Caco-2 (cell line): ENCODE measurements at regions not wholly inside any gene's neighbourhood (a gene's known extent, or its start where the extent isn't known, plus 50 kb on each side); places are given as distances from the start of the nearest gene placed in this dataset.

Source experiments
- BruUV-seq: library from RNA; stranded (reverse); fragments of 400-500 nt; replicated peaks from 2 replicates; lab custom pipeline; 2021; lab: Mats Ljungman, UMichigan
- CTCF ChIA-PET: fragments of 300-600 bp; sonication (Branson Sonifier 250); formaldehyde crosslinking; loops from one replicate; lab custom pipeline; 2022; ENCODE audit warnings: antibody characterized with exemption; lab: Charles Lee
- POLR2A ChIA-PET: fragments of 300-600 bp; sonication (Branson Sonifier 250); formaldehyde crosslinking; loops from one replicate; lab custom pipeline; 2022; ENCODE audit warnings: antibody characterized with exemption; lab: Charles Lee
- DNase-seq, 2 experiments: peaks; one replicate each; pipeline versions ENCODE4 v3.0.0 to v3.0.0-alpha.2; 2020 to 2022
- H3K27me3 ChIP-seq: replicated peaks from 2 replicates; pipeline ENCODE4 v1.6.0; 2011; ENCODE audit warnings: low read length; ENCODE audit not compliant: control insufficient read depth, insufficient read depth
- H3K36me3 ChIP-seq: 2 replicates; pipeline ENCODE4 v1.5.1; 2011; ENCODE audit warnings: low read length; ENCODE audit not compliant: control insufficient read depth, insufficient read depth
- H3K4me1 ChIP-seq: fragments of 250-450 bp; sonication (Bioruptor Pico); 2 replicates; pipeline ENCODE4 v1.5.1; 2020; ENCODE audit warnings: mild to moderate bottlenecking
- H3K4me3 ChIP-seq: 2 replicates; pipeline ENCODE4 v1.5.1; 2011; ENCODE audit warnings: low read depth, mild to moderate bottlenecking, control low read depth, low read length
- H3K9me3 ChIP-seq: fragments of 250-450 bp; sonication (Bioruptor Pico); 2 replicates; pipeline ENCODE4 v1.5.1; 2020; ENCODE audit warnings: mild to moderate bottlenecking, moderate library complexity
- H3K27ac Mint-ChIP-seq: one replicate; pipeline ENCODE4 v1.8.0; 2022; ENCODE audit warnings: mixed read lengths; ENCODE audit not compliant: unreplicated experiment
- H3K27me3 Mint-ChIP-seq: one replicate; pipeline ENCODE4 v1.8.0; 2022; ENCODE audit warnings: mixed read lengths; ENCODE audit not compliant: insufficient read depth, unreplicated experiment
- H3K36me3 Mint-ChIP-seq: one replicate; pipeline ENCODE4 v1.8.0; 2022; ENCODE audit warnings: mild to moderate bottlenecking, mixed read lengths; ENCODE audit not compliant: insufficient read depth, unreplicated experiment
- H3K4me1 Mint-ChIP-seq: one replicate; pipeline ENCODE4 v1.8.0; 2022; ENCODE audit warnings: low read depth, mixed read lengths; ENCODE audit not compliant: unreplicated experiment
- H3K4me3 Mint-ChIP-seq: one replicate; pipeline ENCODE4 v1.8.0; 2022; ENCODE audit warnings: mild to moderate bottlenecking, moderate library complexity, mixed read lengths; ENCODE audit not compliant: unreplicated experiment
- H3K9me3 Mint-ChIP-seq: one replicate; pipeline ENCODE4 v1.8.0; 2022; ENCODE audit warnings: mixed read lengths; ENCODE audit not compliant: unreplicated experiment
- intact Hi-C: fragments of 100-400 bp; cut with micrococcal nuclease; formaldehyde crosslinking; loops from one replicate; pipeline ENCODE4 v1.10.0; 2022; ENCODE audit not compliant: unreplicated experiment
- TF ChIP-seq, protein P1 (sequence below), 2 experiments: fragments of 200-600 bp in 1 of 2; IDR thresholded peaks; 1 replicate in 1 of 2; 2 replicates in 1 of 2; pipeline versions ENCODE4 v1.5.1 to v1.8.0; 2011 to 2022; ENCODE audit warnings: antibody characterized with exemption in 1 of 2, control low read depth in 1 of 2, inconsistent platforms in 1 of 2, low read depth in 1 of 2, low read length in 1 of 2, mild to moderate bottlenecking in 1 of 2, moderate library complexity in 1 of 2; ENCODE audit not compliant: insufficient read depth in 1 of 2, severe bottlenecking in 1 of 2, unreplicated experiment in 1 of 2

DNA sequence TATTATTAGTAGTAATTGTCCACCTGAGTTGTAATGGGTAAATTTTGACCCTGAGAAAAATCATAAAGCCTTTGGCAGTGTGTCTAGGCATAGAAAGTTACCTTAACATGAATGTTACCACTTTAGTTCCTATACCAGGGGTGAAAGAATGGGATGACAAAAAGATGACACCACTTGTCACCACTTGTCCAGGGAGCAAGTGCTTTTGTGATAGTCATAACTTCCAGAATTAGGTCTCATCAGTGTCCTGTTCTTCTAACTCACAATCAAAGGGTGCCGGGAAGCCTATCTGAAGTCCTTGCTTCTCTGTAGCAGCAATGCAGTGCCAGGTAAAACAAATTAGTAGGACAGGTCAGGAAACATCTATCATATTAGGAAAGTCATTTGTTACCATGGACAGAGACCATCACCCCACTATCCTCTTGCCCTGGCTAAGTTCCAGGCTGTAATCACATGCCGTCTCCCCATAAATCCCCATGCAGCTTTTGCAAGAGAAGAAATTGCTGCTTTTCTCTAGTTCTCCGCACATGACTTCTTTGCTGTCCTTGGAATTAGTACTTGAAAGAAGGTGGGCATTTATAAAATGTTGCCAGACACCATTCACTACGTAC is 156.5 kb upstream of the SGCD start:
- DNase-seq, result no peak
- intact Hi-C loops, result no loop called here
- Mint-ChIP-seq H3K4me3 (no peak overlapping the region), H3K4me1 (peaks cover 6% of the 10 kb centered on the region), H3K36me3 (no peaks in the 10 kb centered on the region), H3K27ac (no peak overlapping the region), H3K27me3 (no peaks in the 10 kb centered on the region), H3K9me3 (no peaks in the 10 kb centered on the region)
- Histone ChIP-seq H3K4me1 (no peaks in the 10 kb centered on the region), H3K27me3 (no peaks in the 10 kb centered on the region; the same call in 1 of the 2 replicates), H3K36me3 (no peaks in the 10 kb centered on the region), H3K9me3 (no peaks in the 10 kb centered on the region), H3K4me3 (no peak overlapping the region)
- CTCF ChIA-PET, result no interaction called here
- no TSS peak for BruUV-seq
- TF ChIP-seq, protein P1, sequence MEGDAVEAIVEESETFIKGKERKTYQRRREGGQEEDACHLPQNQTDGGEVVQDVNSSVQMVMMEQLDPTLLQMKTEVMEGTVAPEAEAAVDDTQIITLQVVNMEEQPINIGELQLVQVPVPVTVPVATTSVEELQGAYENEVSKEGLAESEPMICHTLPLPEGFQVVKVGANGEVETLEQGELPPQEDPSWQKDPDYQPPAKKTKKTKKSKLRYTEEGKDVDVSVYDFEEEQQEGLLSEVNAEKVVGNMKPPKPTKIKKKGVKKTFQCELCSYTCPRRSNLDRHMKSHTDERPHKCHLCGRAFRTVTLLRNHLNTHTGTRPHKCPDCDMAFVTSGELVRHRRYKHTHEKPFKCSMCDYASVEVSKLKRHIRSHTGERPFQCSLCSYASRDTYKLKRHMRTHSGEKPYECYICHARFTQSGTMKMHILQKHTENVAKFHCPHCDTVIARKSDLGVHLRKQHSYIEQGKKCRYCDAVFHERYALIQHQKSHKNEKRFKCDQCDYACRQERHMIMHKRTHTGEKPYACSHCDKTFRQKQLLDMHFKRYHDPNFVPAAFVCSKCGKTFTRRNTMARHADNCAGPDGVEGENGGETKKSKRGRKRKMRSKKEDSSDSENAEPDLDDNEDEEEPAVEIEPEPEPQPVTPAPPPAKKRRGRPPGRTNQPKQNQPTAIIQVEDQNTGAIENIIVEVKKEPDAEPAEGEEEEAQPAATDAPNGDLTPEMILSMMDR (IDR thresholded peaks at IDR 0.05; ENCODE audit: insufficient read depth in 1 of 2, low read depth in 1 of 2, low read length in 1 of 2, severe bottlenecking in 1 of 2, unreplicated experiment in 1 of 2), result no peak
- POLR2A ChIA-PET, result no interaction called here

GRCh38 chr5:156174225-156174624 is 152.7 kb upstream of the SGCD start:
- Histone ChIP-seq H3K4me3 (no peak overlapping the region), H3K4me1 (no peaks in the 10 kb centered on the region), H3K36me3 (no peaks in the 10 kb centered on the region), H3K27me3 (no peaks in the 10 kb centered on the region), H3K9me3 (no peaks in the 10 kb centered on the region)
- DNase-seq, result no peak
- BruUV-seq, result no TSS peak
- Mint-ChIP-seq H3K36me3 (no peaks in the 10 kb centered on the region), H3K27ac (no peak overlapping the region), H3K27me3 (no peaks in the 10 kb centered on the region), H3K4me1 (peaks cover 6% of the 10 kb centered on the region), H3K4me3 (no peak overlapping the region), H3K9me3 (no peaks in the 10 kb centered on the region)
- ChIA-PET CTCF (no interaction called here), POLR2A (no interaction called here)
- TF ChIP-seq, protein P1 (IDR thresholded peaks at IDR 0.05; ENCODE audit: insufficient read depth in 1 of 2, low read depth in 1 of 2, low read length in 1 of 2, severe bottlenecking in 1 of 2, unreplicated experiment in 1 of 2), result no peak
- intact Hi-C loops, result no loop called here

DNA sequence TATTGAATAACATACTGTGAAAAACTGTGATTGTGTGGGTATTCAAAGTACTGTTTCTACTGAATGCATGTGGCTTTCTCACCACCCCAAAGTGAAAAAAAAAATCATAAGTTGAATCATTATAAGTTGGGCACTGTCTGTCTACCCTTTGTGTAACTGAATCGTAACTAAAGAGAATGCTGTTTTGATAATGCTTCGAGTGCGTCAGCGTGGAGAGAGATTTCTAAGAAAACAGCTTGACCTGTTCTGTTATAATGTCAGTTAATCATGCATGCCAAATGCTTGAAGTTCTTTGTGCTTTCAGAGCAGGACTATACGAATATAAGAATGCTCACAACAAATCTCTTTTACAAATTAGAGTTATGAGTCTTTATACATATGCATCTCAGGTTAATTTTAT is 148.8 kb upstream of the SGCD start:
- Mint-ChIP-seq H3K9me3 (peaks cover 17% of the 10 kb centered on the region), H3K4me1 (peaks cover 6% of the 10 kb centered on the region), H3K4me3 (no peak overlapping the region), H3K36me3 (no peaks in the 10 kb centered on the region), H3K27me3 (no peaks in the 10 kb centered on the region), H3K27ac (no peak overlapping the region)
- POLR2A ChIA-PET, result no interaction called here
- no peaks in the 10 kb centered on the region for H3K9me3 ChIP-seq
- H3K4me1 ChIP-seq, result no peaks in the 10 kb centered on the region; the same call in 1 of the 2 replicates
- H3K36me3 ChIP-seq, result no peaks in the 10 kb centered on the region
- H3K27me3 ChIP-seq, result no peaks in the 10 kb centered on the region
- intact Hi-C loops, result no loop called here
- no peak for DNase-seq
- BruUV-seq, result no TSS peak
- TF ChIP-seq, protein P1 (IDR thresholded peaks at IDR 0.05; ENCODE audit: insufficient read depth in 1 of 2, low read depth in 1 of 2, low read length in 1 of 2, severe bottlenecking in 1 of 2, unreplicated experiment in 1 of 2), result no peak
- no peak overlapping the region for H3K4me3 ChIP-seq
- CTCF ChIA-PET, result no interaction called here
